K562 (cell line): ENCODE measurements at regions not wholly inside any gene's neighbourhood (a gene's known extent, or its start where the extent isn't known, plus 50 kb on each side); places are given as distances from the start of the nearest gene placed in this dataset.

Source experiments
- ATAC-seq: fragments of 200-7000 bp; cut with Tn5 transposase; 3 replicates; pipeline ENCODE4 v1.9.1; 2020; ENCODE audit warnings: moderate library complexity
- BruUV-seq: library from RNA; stranded (reverse); fragments of 400-500 nt; replicated peaks from 2 replicates; lab custom pipeline; 2021; lab: Mats Ljungman, UMichigan
- CTCF ChIA-PET: fragments of 300-600 bp; formaldehyde crosslinking; extraction: SDS; loops from one replicate; lab custom pipeline; 2021; ENCODE audit warnings: low intra/inter-chr PET ratio; lab: Yijun Ruan, JAX
- POLR2A ChIA-PET: fragments of 300-600, 350-650 bp; sonication (Branson Sonifier 250); formaldehyde crosslinking; extraction: SDS; loops from one replicate; lab custom pipeline; 2021; ENCODE audit warnings: antibody characterized with exemption, inconsistent platforms; lab: Yijun Ruan, JAX
- DNase-seq, 4 experiments: peaks; one replicate each; pipeline versions ENCODE4 v3.0.0 to v3.0.0-alpha.2; 2011 to 2018; ENCODE audit warnings: low spot score in 3 of 4, mixed read lengths in 3 of 4; ENCODE audit errors: extremely low read depth in 1 of 4
- FAIRE-seq: peaks from 2 replicates; lab custom pipeline; 2011; peaks lifted over from hg19 to GRCh38; lab: Jason Lieb, UNC
- H2AFZ ChIP-seq: 2 replicates; pipeline ENCODE4 v1.6.0; 2011; ENCODE audit warnings: low read depth, low read length, control low read depth, inconsistent platforms
- H3K27ac ChIP-seq: fragments of 200-600 bp; 3 replicates; pipeline ENCODE4 v1.8.0; 2011; ENCODE audit warnings: low read depth, mild to moderate bottlenecking, control low read depth, inconsistent platforms, low read length, moderate library complexity, mixed read lengths; ENCODE audit errors: extremely low read depth
- H3K27me3 ChIP-seq, 2 experiments: fragments of 300-600 bp in 1 of 2; 2 replicates in 1 of 2; 3 replicates in 1 of 2; pipeline versions ENCODE4 v1.6.0 to v1.8.0; 2011; ENCODE audit warnings: inconsistent platforms in 2 of 2, low read length in 2 of 2, mild to moderate bottlenecking in 1 of 2, mixed read lengths in 1 of 2, moderate library complexity in 1 of 2; ENCODE audit not compliant: control insufficient read depth in 2 of 2, insufficient read depth in 2 of 2
- H3K36me3 ChIP-seq: fragments of 300-600 bp; 3 replicates; pipeline ENCODE4 v1.8.0; 2011; ENCODE audit warnings: mild to moderate bottlenecking, low read length, inconsistent platforms; ENCODE audit not compliant: control insufficient read depth, insufficient read depth
- H3K4me1 ChIP-seq, 2 experiments: fragments of 200-600 bp in 1 of 2; replicated peaks in 1 of 2; 2 replicates in 1 of 2; 3 replicates in 1 of 2; pipeline versions ENCODE4 v1.5.1 to v1.8.0; 2011; ENCODE audit warnings: inconsistent platforms in 2 of 2, low read length in 2 of 2, mild to moderate bottlenecking in 1 of 2, mixed read lengths in 1 of 2, moderate library complexity in 1 of 2; ENCODE audit not compliant: control insufficient read depth in 2 of 2, insufficient read depth in 2 of 2
- H3K4me2 ChIP-seq: 2 replicates; pipeline ENCODE4 v1.6.1; 2011; ENCODE audit warnings: low read length, control low read depth, inconsistent platforms, mixed read lengths; ENCODE audit not compliant: insufficient read depth
- H3K4me3 ChIP-seq: fragments of 200-600 bp; sonication (generic), shearing (Covaris generic); 2 replicates; pipeline ENCODE4 v1.5.1; 2016; ENCODE audit warnings: control low read depth, inconsistent platforms
- H3K79me2 ChIP-seq: fragments of 200-600 bp; 3 replicates; pipeline ENCODE4 v1.8.0; 2011; ENCODE audit warnings: low read length, inconsistent platforms; ENCODE audit not compliant: control insufficient read depth, insufficient read depth
- H3K9ac ChIP-seq, 2 experiments: 2 replicates each; pipeline versions ENCODE4 v1.6.0 to v1.6.1; 2011; ENCODE audit warnings: low read depth in 2 of 2, low read length in 2 of 2, control low read depth in 1 of 2, inconsistent platforms in 1 of 2, mild to moderate bottlenecking in 1 of 2, mixed read lengths in 1 of 2; ENCODE audit not compliant: insufficient read depth in 1 of 2
- H3K9me1 ChIP-seq: one replicate; pipeline ENCODE4 v1.6.0; 2011; ENCODE audit warnings: inconsistent platforms, mild to moderate bottlenecking, low read length, moderate library complexity; ENCODE audit not compliant: control insufficient read depth, insufficient read depth
- H3K9me3 ChIP-seq: replicated peaks from 2 replicates; pipeline ENCODE4 v1.5.1; 2011; ENCODE audit warnings: low read depth, low read length, inconsistent platforms; ENCODE audit not compliant: control insufficient read depth, insufficient read depth
- H4K20me1 ChIP-seq: replicated peaks from 2 replicates; pipeline ENCODE4 v1.6.1; 2011; ENCODE audit warnings: low read length, inconsistent platforms, mixed read lengths; ENCODE audit not compliant: control insufficient read depth, insufficient read depth
- DPF2 ChIP-seq: fragments of 450-650 bp; IDR thresholded peaks from 2 replicates; pipeline ENCODE4 v1.6.1; 2016
- IRF9 ChIP-seq: fragments of 450-650 bp; IDR thresholded peaks from 2 replicates; pipeline ENCODE4 v1.6.1; 2016; ENCODE audit warnings: missing biosample characterization, missing genetic modification characterization
- JUNB ChIP-seq: fragments of 450-650 bp; formaldehyde crosslinking; conservative IDR thresholded peaks from 2 replicates; pipeline ENCODE4 v1.4.0; 2020; ENCODE audit warnings: mild to moderate bottlenecking
- LCOR ChIP-seq: sonication (generic); formaldehyde crosslinking; IDR thresholded peaks from 2 replicates; pipeline ENCODE4 v1.8.0; 2022; ENCODE audit warnings: mild to moderate bottlenecking, missing genetic modification reagents
- MECOM ChIP-seq: fragments of 250-450 bp; sonication (Bioruptor Pico); IDR thresholded peaks from 2 replicates; pipeline ENCODE4 v1.8.0; 2022; ENCODE audit warnings: inconsistent platforms
- MED1 ChIP-seq: sonication (generic); formaldehyde crosslinking; IDR thresholded peaks from 2 replicates; pipeline ENCODE4 v1.8.1; 2023; ENCODE audit warnings: missing genetic modification reagents, borderline replicate concordance
- NONO ChIP-seq, 2 experiments: fragments of 200-400 bp in 1 of 2; fragments of 450-650 bp in 1 of 2; formaldehyde crosslinking in 1 of 2; IDR thresholded peaks; 2 replicates each; pipeline ENCODE4 v1.6.1; 2017; ENCODE audit warnings: low read depth in 2 of 2, mild to moderate bottlenecking in 2 of 2, moderate library complexity in 2 of 2, low read length in 1 of 2
- PBX2 ChIP-seq, 2 experiments: IDR thresholded peaks in 1 of 2; conservative IDR thresholded peaks in 1 of 2; 2 replicates each; pipeline ENCODE4 v1.6.1; 2016; ENCODE audit warnings: low read depth in 2 of 2, mild to moderate bottlenecking in 1 of 2, missing compliant biosample characterization in 1 of 2, missing genetic modification characterization in 1 of 2, moderate library complexity in 1 of 2
- POU5F1 ChIP-seq: fragments of 150-350 bp; IDR thresholded peaks from 2 replicates; pipeline ENCODE4 v1.6.1; 2014; ENCODE audit warnings: borderline replicate concordance, low read length, low read depth, mild to moderate bottlenecking; ENCODE audit not compliant: partially characterized antibody
- PTBP1 ChIP-seq: fragments of 200-400 bp; formaldehyde crosslinking; IDR thresholded peaks from 2 replicates; pipeline ENCODE4 v1.6.1; 2017; ENCODE audit warnings: low read depth, low read length
- RREB1 ChIP-seq: fragments of 250-450 bp; sonication (Bioruptor Pico); IDR thresholded peaks from 2 replicates; pipeline ENCODE4 v1.4.0; 2020
- ZNF644 ChIP-seq: fragments of 200-800 bp; sonication (Bioruptor generic); IDR thresholded peaks from 2 replicates; pipeline ENCODE4 v1.6.1; 2016; ENCODE audit warnings: low read depth, missing genetic modification characterization, missing compliant biosample characterization
- ZNF75A ChIP-seq: fragments of 450-650 bp; formaldehyde crosslinking; IDR thresholded peaks from 2 replicates; pipeline ENCODE4 v1.4.0; 2020; ENCODE audit warnings: mild to moderate bottlenecking
- ZNF79 ChIP-seq: fragments of 250-450 bp; sonication (Bioruptor Pico); IDR thresholded peaks from 2 replicates; pipeline ENCODE4 v1.4.0; 2020; ENCODE audit warnings: low read depth, mild to moderate bottlenecking, moderate library complexity
- WGBS: fragments of 100-300 bp; shearing (Covaris generic); methylation state at CpG from one replicate; pipeline ENCODE4 v1.1.6; 2016; ENCODE audit warnings: low coverage, mixed read lengths; ENCODE audit not compliant: insufficient coverage; ENCODE audit errors: missing lambda C conversion rate; 5-methylcytosine and 5-hydroxymethylcytosine counted together
- in situ Hi-C: fragments of 300-500 bp; cut with MboI; formaldehyde crosslinking; loops from 4 replicates; pipeline ENCODE4 v1.15.0; 2018; ENCODE audit warnings: inconsistent platforms, mixed read lengths
- intact Hi-C: fragments of 100-400 bp; cut with micrococcal nuclease; formaldehyde crosslinking; loops from 2 replicates; pipeline ENCODE4 v1.14.2; 2022

- no peaks in the 10 kb centered on the region; the same call in none of the 2 replicates for H3K9me3 ChIP-seq
- H3K4me2 ChIP-seq: no peak overlapping the region
- H3K27me3 ChIP-seq: no peaks in the 10 kb centered on the region
- no peaks in the 10 kb centered on the region for H3K79me2 ChIP-seq
- no peak for FAIRE-seq
- no peaks in the 10 kb centered on the region for H3K36me3 ChIP-seq
- intact Hi-C loops: loop anchor here (10.0 kb wide), 1 partner anchor 126 kb away; no protein-coding TSS in a partner anchor
- no peak overlapping the region for H3K27ac ChIP-seq
- DNase-seq: no peak
- H3K9ac ChIP-seq: no peak overlapping the region
- CTCF ChIA-PET: no interaction called here
- no peaks in the 10 kb centered on the region for H4K20me1 ChIP-seq
- H3K9me1 ChIP-seq: no peaks in the 10 kb centered on the region
- in situ Hi-C loops: no loop called here
- no peak for ATAC-seq
- no peak overlapping the region for H3K4me3 ChIP-seq
- H3K4me1 ChIP-seq: no peaks in the 10 kb centered on the region
- no peak overlapping the region for H2AFZ ChIP-seq
- POLR2A ChIA-PET: interaction anchor here (1.3 kb wide), 1 partner anchor 12 kb away, joined by 4 read pairs; no protein-coding TSS in a partner anchor
- BruUV-seq: no TSS peak
- 20% methylated on average over 5 of the region's 5 CpGs for WGBS
- TF ChIP-seq POU5F1 (no peak), ZNF644 (tag) (no peak), ZNF79 (CRISPR knock-in tag) (no peak), ZNF75A (CRISPR knock-in tag) (no peak), MECOM (CRISPR knock-in tag) (no peak), PBX2 (CRISPR knock-in tag; IDR thresholded peaks at IDR 0.05; ENCODE audit: low read depth) (no peak), PBX2 (tag; conservative IDR thresholded peaks at IDR 0.05; ENCODE audit: low read depth) (no peak), PTBP1 (no peak), JUNB (CRISPR knock-in tag) (no peak), LCOR (CRISPR knock-in tag) (no peak), IRF9 (tag) (no peak), NONO (IDR thresholded peaks at IDR 0.05; ENCODE audit: low read depth in 2 of 2, low read length in 1 of 2) (no peak), MED1 (no peak), RREB1 (CRISPR knock-in tag) (no peak), DPF2 (no peak)
These were observed 167.4 kb upstream of the AHR start for GRCh38 chr7:17131060-17131345.
